DMS114 treated with DMSO at 0.1 percent for 48 hours (cell line): ENCODE measurements at regions not wholly inside any gene's neighbourhood (a gene's known extent, or its start where the extent isn't known, plus 50 kb on each side); places are given as distances from the start of the nearest gene placed in this dataset.

Experiments used
- DNase-seq: peaks from one replicate; lab custom pipeline; 2025; ENCODE audit not compliant: unreplicated experiment; lab: John Stamatoyannopoulos, UW

GRCh38 chr6:166752928-166753721 lies 126.1 kb upstream of the RPS6KA2 start:
- no peak for DNase-seq

- no peak for DNase-seq
These were observed 125.0 kb upstream of the RPS6KA2 start for GRCh38 chr6:166752097-166752496.

GRCh38 chr6:166751051-166751595 lies 124.1 kb upstream of the RPS6KA2 start:
- DNase-seq: no peak

GRCh38 chr6:166750108-166750793 lies 123.2 kb upstream of the RPS6KA2 start:
- no peak for DNase-seq

- DNase-seq: no peak
These were observed 122.6 kb upstream of the RPS6KA2 start for GRCh38 chr6:166749666-166750065.

- no peak for DNase-seq
These were observed 120.9 kb upstream of the RPS6KA2 start for GRCh38 chr6:166747644-166748595.

GRCh38 chr6:166745801-166746668 lies 119.0 kb upstream of the RPS6KA2 start:
- DNase-seq: no peak

- no peak for DNase-seq
These were observed 117.4 kb upstream of the RPS6KA2 start for GRCh38 chr6:166744223-166745134.

- DNase-seq: no peak
These were observed 116.6 kb upstream of the RPS6KA2 start for GRCh38 chr6:166743406-166744222.

GRCh38 chr6:166742981-166743380 lies 115.9 kb upstream of the RPS6KA2 start:
- no peak for DNase-seq

- no peak for DNase-seq
These were observed 112.9 kb upstream of the RPS6KA2 start for GRCh38 chr6:166739976-166740318.

- DNase-seq: no peak
These were observed 112.3 kb upstream of the RPS6KA2 start for GRCh38 chr6:166739117-166739975.

GRCh38 chr6:166738386-166739116 lies 111.5 kb upstream of the RPS6KA2 start:
- no peak for DNase-seq

- no peak for DNase-seq
These were observed 110.2 kb upstream of the RPS6KA2 start for GRCh38 chr6:166737261-166737660.

GRCh38 chr6:166736634-166737033 lies 109.6 kb upstream of the RPS6KA2 start:
- no peak for DNase-seq

- no peak for DNase-seq
These were observed 106.8 kb upstream of the RPS6KA2 start for GRCh38 chr6:166733900-166734299.

GRCh38 chr6:166729658-166730057 lies 102.6 kb upstream of the RPS6KA2 start:
- DNase-seq: no peak
